ENCODE measurements at regions not wholly inside any gene's neighbourhood (a gene's known extent, or its start where the extent isn't known, plus 50 kb on each side); places are given as distances from the start of the nearest gene placed in this dataset.

DNA sequence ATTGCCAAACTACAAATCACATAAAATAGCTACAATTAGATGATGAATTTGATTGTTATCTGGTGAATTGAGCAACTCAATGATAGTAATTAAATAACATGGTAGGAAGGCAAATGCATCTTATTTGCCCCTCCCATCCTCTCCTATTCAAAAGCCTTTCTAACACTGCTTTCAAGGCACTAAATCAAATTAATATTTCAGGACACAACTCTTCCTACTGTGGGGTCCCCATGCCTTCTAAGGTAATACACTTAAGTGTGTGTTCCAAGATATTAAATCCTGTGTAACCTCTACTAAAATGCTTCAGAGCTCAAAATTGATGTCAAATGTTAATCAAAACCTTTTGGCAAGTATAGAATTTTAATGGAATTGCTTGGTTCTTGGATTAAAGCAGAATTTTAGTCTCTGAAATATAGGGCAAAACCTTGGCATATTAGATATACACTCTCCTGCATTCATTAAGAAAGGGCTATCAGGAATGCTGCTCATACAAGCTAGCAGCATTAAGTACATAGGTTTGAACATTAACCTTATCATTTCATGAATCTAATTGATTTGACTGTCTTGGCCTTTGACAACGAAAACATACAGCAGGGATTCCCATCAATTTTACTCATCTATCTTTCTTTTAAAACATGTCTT lies 371.8 kb upstream of the GALNTL6 start:
- H3K4me3 ChIP-seq: no peak overlapping the region
- TF ChIP-seq POLR2A (IDR thresholded peaks at IDR 0.05) (no peak), POLR2AphosphoS5 (IDR thresholded peaks at IDR 0.05) (no peak), EP300 (IDR thresholded peaks at IDR 0.05) (no peak)
- TF ChIP-seq, protein P1, sequence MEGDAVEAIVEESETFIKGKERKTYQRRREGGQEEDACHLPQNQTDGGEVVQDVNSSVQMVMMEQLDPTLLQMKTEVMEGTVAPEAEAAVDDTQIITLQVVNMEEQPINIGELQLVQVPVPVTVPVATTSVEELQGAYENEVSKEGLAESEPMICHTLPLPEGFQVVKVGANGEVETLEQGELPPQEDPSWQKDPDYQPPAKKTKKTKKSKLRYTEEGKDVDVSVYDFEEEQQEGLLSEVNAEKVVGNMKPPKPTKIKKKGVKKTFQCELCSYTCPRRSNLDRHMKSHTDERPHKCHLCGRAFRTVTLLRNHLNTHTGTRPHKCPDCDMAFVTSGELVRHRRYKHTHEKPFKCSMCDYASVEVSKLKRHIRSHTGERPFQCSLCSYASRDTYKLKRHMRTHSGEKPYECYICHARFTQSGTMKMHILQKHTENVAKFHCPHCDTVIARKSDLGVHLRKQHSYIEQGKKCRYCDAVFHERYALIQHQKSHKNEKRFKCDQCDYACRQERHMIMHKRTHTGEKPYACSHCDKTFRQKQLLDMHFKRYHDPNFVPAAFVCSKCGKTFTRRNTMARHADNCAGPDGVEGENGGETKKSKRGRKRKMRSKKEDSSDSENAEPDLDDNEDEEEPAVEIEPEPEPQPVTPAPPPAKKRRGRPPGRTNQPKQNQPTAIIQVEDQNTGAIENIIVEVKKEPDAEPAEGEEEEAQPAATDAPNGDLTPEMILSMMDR (IDR thresholded peaks at IDR 0.05): no peak
- no peak for DNase-seq
- intact Hi-C loops (cut with DNase I; ENCODE audit: low total_unique reads): no loop called here
- no peaks in the 10 kb centered on the region for H3K4me1 ChIP-seq
- WGBS, 5 donors: 24 to 52% (median 43%) methylated on average over 1 of the region's 1 CpG
- H3K36me3 ChIP-seq: no peaks in the 10 kb centered on the region
- H3K9me3 ChIP-seq: no peaks in the 10 kb centered on the region
- no peaks in the 10 kb centered on the region for H3K27me3 ChIP-seq
- no peak overlapping the region for H3K27ac ChIP-seq

DNA sequence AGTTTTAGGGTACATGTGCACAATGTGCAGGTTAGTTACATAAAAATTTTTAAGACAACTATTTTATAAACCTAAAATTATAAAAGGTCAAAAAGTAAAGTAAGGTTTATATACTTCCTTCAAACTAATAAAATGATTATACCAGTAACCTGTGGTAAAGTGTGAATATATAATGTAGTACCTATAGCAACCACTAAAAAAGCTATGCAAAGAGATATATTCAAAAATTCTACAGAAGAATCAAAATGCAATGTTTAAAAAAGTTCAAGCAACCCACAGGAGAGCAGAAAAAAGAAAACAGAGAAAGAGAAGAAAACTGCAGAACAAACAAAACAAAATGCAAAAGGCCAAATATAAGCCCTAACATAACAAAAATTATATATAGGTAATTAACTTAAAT lies 379.5 kb upstream of the GALNTL6 start:
- Histone ChIP-seq H3K4me3 (no peak overlapping the region), H3K27me3 (no peaks in the 10 kb centered on the region), H3K27ac (no peak overlapping the region), H3K9me3 (no peaks in the 10 kb centered on the region), H3K4me1 (no peaks in the 10 kb centered on the region), H3K36me3 (no peaks in the 10 kb centered on the region)
- DNase-seq: no peak
- intact Hi-C loops (cut with DNase I; ENCODE audit: low total_unique reads): no loop called here
- TF ChIP-seq, protein P1 (IDR thresholded peaks at IDR 0.05): no peak
- TF ChIP-seq POLR2A (IDR thresholded peaks at IDR 0.05): no peak
- no peak for TF ChIP-seq POLR2AphosphoS5 (IDR thresholded peaks at IDR 0.05)
- no peak for TF ChIP-seq EP300 (IDR thresholded peaks at IDR 0.05)

DNA sequence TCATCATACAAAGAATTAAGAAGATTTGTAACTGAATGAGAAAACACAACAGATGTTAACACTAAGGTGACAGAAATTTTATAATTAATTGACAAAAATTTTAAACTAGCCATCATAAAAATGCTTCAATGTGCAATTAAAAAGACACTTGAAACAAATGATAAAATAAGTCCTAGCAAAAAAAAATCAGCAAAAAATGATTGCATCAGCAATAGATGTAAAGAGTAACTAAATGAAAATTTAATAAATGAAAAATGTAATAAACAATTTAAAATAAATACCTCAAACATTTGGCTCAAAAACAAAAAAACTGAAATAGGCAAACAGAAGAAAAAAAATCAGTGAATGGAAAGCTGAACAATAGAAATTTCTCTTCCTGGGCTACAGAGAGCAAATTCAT lies 380.7 kb upstream of the GALNTL6 start:
- Histone ChIP-seq H3K27me3 (no peaks in the 10 kb centered on the region), H3K9me3 (no peaks in the 10 kb centered on the region), H3K27ac (no peak overlapping the region), H3K4me1 (no peaks in the 10 kb centered on the region), H3K36me3 (no peaks in the 10 kb centered on the region), H3K4me3 (no peak overlapping the region)
- intact Hi-C loops (cut with DNase I; ENCODE audit: low total_unique reads): no loop called here
- no peak for TF ChIP-seq EP300 (IDR thresholded peaks at IDR 0.05)
- no peak for TF ChIP-seq POLR2A (IDR thresholded peaks at IDR 0.05)
- TF ChIP-seq, protein P1 (IDR thresholded peaks at IDR 0.05): no peak
- DNase-seq: no peak

DNA sequence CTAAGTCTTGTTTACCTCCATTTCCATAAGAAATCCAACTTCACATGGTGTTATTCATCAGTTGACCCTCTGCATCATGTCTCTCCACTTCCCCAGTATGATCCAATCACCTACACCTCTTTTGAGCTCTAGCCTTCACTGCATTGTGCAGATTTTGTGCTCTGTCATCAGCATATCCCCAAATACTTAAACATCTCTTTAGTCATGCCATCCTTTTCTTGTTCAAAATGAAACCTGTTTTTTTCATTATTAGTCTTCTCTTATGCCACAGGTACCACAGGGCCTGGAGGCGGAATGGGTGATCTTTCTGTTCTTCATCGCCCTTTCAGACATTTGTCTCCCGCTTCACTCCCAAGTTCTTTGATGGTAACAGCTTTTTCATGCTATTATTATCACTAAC lies 382.7 kb upstream of the GALNTL6 start:
- Histone ChIP-seq H3K36me3 (no peaks in the 10 kb centered on the region), H3K27ac (no peak overlapping the region), H3K4me3 (no peak overlapping the region), H3K27me3 (no peaks in the 10 kb centered on the region), H3K9me3 (no peaks in the 10 kb centered on the region), H3K4me1 (no peaks in the 10 kb centered on the region)
- WGBS, 5 donors: 87 to 93% (median 90%) methylated on average over 3 of the region's 3 CpGs
- intact Hi-C loops (cut with DNase I; ENCODE audit: low total_unique reads): no loop called here
- DNase-seq: no peak
- no peak for TF ChIP-seq POLR2AphosphoS5 (IDR thresholded peaks at IDR 0.05)
- TF ChIP-seq, protein P1 (IDR thresholded peaks at IDR 0.05): no peak
- no peak for TF ChIP-seq POLR2A (IDR thresholded peaks at IDR 0.05)
- no peak for TF ChIP-seq EP300 (IDR thresholded peaks at IDR 0.05)
